Kidney (tissue), 13 donors: ENCODE measurements at regions not wholly inside any gene's neighbourhood (a gene's known extent, or its start where the extent isn't known, plus 50 kb on each side); places are given as distances from the start of the nearest gene placed in this dataset.

Source experiments
- DNase-seq, 5 donors: peaks; one replicate each; pipeline ENCODE4 v3.0.0-alpha.2; 2013 to 2020
- FAIRE-seq: peaks from 2 replicates; lab custom pipeline; 2012; peaks lifted over from hg19 to GRCh38; lab: Jason Lieb, UNC
- H3K27ac ChIP-seq, 2 donors: one replicate each; pipeline ENCODE4 v1.7.0; 2013; ENCODE audit warnings: low read depth in 2 of 2, low read length in 2 of 2, inconsistent platforms in 1 of 2
- H3K27me3 ChIP-seq: one replicate; pipeline ENCODE4 v1.7.1; 2013; ENCODE audit warnings: low read length, inconsistent platforms; ENCODE audit not compliant: control insufficient read depth, insufficient read depth
- H3K36me3 ChIP-seq, 3 donors: one replicate each; pipeline versions ENCODE4 v1.7.0 to v1.7.1; 2013; ENCODE audit warnings: low read length in 3 of 3, control low read depth in 1 of 3, inconsistent platforms in 1 of 3; ENCODE audit not compliant: insufficient read depth in 3 of 3, control insufficient read depth in 2 of 3
- H3K4me1 ChIP-seq, 3 donors: one replicate each; pipeline versions ENCODE4 v1.7.0 to v1.7.1; 2013; ENCODE audit warnings: low read length in 3 of 3, inconsistent platforms in 1 of 3, low read depth in 1 of 3; ENCODE audit not compliant: control insufficient read depth in 2 of 3, insufficient read depth in 2 of 3
- H3K4me3 ChIP-seq, 3 donors: one replicate each; pipeline versions ENCODE4 v1.7.0 to v1.8.1; 2013; ENCODE audit warnings: low read length in 3 of 3, control low read depth in 1 of 3, inconsistent platforms in 1 of 3
- H3K9ac ChIP-seq, 3 donors: one replicate each; pipeline versions ENCODE4 v1.7.0 to v1.7.1; 2013; ENCODE audit warnings: low read length in 3 of 3, control low read depth in 1 of 3, inconsistent platforms in 1 of 3
- H3K9me3 ChIP-seq, 3 donors: one replicate each; pipeline versions ENCODE4 v1.7.0 to v1.7.1; 2013; ENCODE audit warnings: low read length in 3 of 3, control low read depth in 1 of 3, inconsistent platforms in 1 of 3; ENCODE audit not compliant: control insufficient read depth in 2 of 3, insufficient read depth in 1 of 3
- intact Hi-C: fragments of 100-400 bp; cut with DNase I; formaldehyde crosslinking; loops from one replicate; pipeline ENCODE4 v1.11.1; 2022
- TF ChIP-seq, protein P1 (sequence below): IDR thresholded peaks from 3 replicates; pipeline ENCODE4 v1.5.1; 2012; ENCODE audit warnings: mild to moderate bottlenecking, moderate library complexity, borderline replicate concordance; ENCODE audit not compliant: insufficient read depth; ENCODE audit errors: extremely low read depth
- donor health status: control.
- donor health status: control.
- donor health status: control.
- donor health status: control.
- donor health status: control.
- donor health status: DM: yes; HTN: yes; CAD: no.
- donor health status: Normal renal cell carcinoma (clear cell type).

DNA sequence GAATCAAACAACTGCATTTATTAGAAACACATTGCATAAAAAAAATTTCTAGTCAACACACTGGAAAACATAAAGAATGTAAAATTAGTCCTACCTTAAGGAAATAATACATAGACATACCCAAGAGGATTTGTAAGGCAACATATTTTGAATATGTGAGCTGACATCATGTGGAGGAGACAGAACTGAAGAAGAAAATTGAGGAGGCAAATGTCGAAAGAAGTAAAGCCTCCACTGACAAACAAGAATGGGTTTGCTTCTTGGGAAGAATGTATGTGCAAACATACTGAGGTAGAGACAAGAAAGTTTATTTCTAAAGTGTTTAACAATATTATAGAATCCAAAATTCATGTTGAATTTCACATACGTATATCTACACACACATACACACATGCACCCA, 363.0 kb upstream of the PDE4D start:
- no peaks in the 10 kb centered on the region for H3K27me3 ChIP-seq
- H3K4me1 ChIP-seq = no peaks in the 10 kb centered on the region
- intact Hi-C loops = no loop called here
- FAIRE-seq = no peak
- no peak overlapping the region for H3K27ac ChIP-seq
- DNase-seq = no peak
- H3K4me3 ChIP-seq = no peak overlapping the region
- H3K9ac ChIP-seq = no peak overlapping the region
- TF ChIP-seq, protein P1, sequence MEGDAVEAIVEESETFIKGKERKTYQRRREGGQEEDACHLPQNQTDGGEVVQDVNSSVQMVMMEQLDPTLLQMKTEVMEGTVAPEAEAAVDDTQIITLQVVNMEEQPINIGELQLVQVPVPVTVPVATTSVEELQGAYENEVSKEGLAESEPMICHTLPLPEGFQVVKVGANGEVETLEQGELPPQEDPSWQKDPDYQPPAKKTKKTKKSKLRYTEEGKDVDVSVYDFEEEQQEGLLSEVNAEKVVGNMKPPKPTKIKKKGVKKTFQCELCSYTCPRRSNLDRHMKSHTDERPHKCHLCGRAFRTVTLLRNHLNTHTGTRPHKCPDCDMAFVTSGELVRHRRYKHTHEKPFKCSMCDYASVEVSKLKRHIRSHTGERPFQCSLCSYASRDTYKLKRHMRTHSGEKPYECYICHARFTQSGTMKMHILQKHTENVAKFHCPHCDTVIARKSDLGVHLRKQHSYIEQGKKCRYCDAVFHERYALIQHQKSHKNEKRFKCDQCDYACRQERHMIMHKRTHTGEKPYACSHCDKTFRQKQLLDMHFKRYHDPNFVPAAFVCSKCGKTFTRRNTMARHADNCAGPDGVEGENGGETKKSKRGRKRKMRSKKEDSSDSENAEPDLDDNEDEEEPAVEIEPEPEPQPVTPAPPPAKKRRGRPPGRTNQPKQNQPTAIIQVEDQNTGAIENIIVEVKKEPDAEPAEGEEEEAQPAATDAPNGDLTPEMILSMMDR = no peak
- H3K36me3 ChIP-seq = no peaks in the 10 kb centered on the region
- H3K9me3 ChIP-seq = no peaks in the 10 kb centered on the region

- peak in 1 of 5 donors; percentile 12 for DNase-seq
- H3K27ac ChIP-seq = no peak overlapping the region
- no peaks in the 10 kb centered on the region for H3K27me3 ChIP-seq
- FAIRE-seq = no peak
- H3K4me1 ChIP-seq = no peaks in the 10 kb centered on the region
- intact Hi-C loops = no loop called here
- no peaks in the 10 kb centered on the region for H3K36me3 ChIP-seq
- H3K9ac ChIP-seq = no peak overlapping the region
- H3K4me3 ChIP-seq = no peak overlapping the region
- TF ChIP-seq, protein P1 = no peak
- H3K9me3 ChIP-seq = no peaks in the 10 kb centered on the region
Measured at GRCh38 chr5:60248901-60249300, 355.4 kb upstream of the PDE4D start.

GRCh38 chr5:60243713-60244112, 350.2 kb upstream of the PDE4D start:
- intact Hi-C loops = no loop called here
- Histone ChIP-seq H3K36me3 (no peaks in the 10 kb centered on the region), H3K27me3 (no peaks in the 10 kb centered on the region), H3K4me3 (no peak overlapping the region), H3K9me3 (peaks cover 0 to 7% (median 0%) of the 10 kb centered on the region in 3 donors), H3K9ac (no peak overlapping the region), H3K27ac (no peak overlapping the region), H3K4me1 (no peaks in the 10 kb centered on the region)
- DNase-seq = no peak
- FAIRE-seq = no peak
- TF ChIP-seq, protein P1 = no peak
